ENCODE measurements at regions not wholly inside any gene's neighbourhood (a gene's known extent, or its start where the extent isn't known, plus 50 kb on each side); places are given as distances from the start of the nearest gene placed in this dataset.

DNA sequence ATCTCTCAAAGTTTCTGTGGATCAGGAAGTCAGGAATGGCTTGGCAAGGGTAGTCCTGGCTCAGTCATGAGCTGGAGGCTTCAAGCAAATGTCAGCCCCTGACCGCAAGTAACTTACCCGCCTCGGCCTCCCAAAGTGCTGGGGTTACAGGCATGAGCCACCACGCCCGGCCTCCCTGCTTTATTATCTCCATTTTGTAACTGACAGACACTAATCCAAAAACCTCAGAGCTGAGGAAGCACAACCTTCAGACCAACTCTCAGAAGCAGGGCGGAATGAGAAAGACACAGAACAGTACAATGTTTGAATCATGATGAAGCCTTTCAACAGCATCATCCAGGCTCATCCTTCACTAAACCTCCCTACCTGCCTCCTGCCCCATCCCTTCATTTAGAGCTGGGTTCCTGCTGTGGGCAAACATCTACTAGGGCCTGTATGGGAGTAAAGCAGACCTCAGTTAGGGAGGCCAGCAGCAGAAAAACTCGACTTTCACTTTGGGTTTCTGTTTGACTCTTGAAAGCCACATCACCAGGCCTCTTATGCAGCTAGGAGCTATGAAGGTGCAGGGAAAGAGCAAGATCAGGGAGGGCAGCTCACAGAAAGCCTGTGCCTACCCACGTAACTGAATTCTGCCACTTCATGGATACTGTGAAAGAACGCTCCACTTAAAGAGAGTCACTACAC lies 84.4 kb upstream of the RAB4A start:
- WGBS (ENCODE audit: low lambda C conversion rate, missing lambda C conversion rate), result 94% methylated on average over 9 of the region's 9 CpGs
- Histone ChIP-seq H3K27me3 (no peaks in the 10 kb centered on the region), H3K36me3 (replicated peaks; ENCODE audit: insufficient read depth, low read depth) (no peaks in the 10 kb centered on the region), H3K4me2 (no peak overlapping the region), H3K9me3 (ENCODE audit: low read depth) (no peaks in the 10 kb centered on the region), H3K4me3 (no peak overlapping the region), H3K9me2 (replicated peaks; ENCODE audit: insufficient read depth) (no peaks in the 10 kb centered on the region), H3K27ac (no peak overlapping the region), H2AFZ (no peak overlapping the region), H3K4me1 (ENCODE audit: insufficient read depth) (peaks cover 3% of the 10 kb centered on the region), H4K20me1 (ENCODE audit: insufficient read depth, poor library complexity, severe bottlenecking) (no peaks in the 10 kb centered on the region), H3K79me2 (no peaks in the 10 kb centered on the region)
- no peak for DNase-seq (ENCODE audit: low spot score)
- TF ChIP-seq EZH2 (IDR thresholded peaks at IDR 0.05; ENCODE audit: borderline replicate concordance) (no peak), EZH2phosphoT487 (IDR thresholded peaks at IDR 0.05; ENCODE audit: low read depth, severe bottlenecking, unreplicated experiment) (no peak)
- TF ChIP-seq, protein P1, sequence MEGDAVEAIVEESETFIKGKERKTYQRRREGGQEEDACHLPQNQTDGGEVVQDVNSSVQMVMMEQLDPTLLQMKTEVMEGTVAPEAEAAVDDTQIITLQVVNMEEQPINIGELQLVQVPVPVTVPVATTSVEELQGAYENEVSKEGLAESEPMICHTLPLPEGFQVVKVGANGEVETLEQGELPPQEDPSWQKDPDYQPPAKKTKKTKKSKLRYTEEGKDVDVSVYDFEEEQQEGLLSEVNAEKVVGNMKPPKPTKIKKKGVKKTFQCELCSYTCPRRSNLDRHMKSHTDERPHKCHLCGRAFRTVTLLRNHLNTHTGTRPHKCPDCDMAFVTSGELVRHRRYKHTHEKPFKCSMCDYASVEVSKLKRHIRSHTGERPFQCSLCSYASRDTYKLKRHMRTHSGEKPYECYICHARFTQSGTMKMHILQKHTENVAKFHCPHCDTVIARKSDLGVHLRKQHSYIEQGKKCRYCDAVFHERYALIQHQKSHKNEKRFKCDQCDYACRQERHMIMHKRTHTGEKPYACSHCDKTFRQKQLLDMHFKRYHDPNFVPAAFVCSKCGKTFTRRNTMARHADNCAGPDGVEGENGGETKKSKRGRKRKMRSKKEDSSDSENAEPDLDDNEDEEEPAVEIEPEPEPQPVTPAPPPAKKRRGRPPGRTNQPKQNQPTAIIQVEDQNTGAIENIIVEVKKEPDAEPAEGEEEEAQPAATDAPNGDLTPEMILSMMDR (IDR thresholded peaks at IDR 0.05; ENCODE audit: poor library complexity), result no peak

DNA sequence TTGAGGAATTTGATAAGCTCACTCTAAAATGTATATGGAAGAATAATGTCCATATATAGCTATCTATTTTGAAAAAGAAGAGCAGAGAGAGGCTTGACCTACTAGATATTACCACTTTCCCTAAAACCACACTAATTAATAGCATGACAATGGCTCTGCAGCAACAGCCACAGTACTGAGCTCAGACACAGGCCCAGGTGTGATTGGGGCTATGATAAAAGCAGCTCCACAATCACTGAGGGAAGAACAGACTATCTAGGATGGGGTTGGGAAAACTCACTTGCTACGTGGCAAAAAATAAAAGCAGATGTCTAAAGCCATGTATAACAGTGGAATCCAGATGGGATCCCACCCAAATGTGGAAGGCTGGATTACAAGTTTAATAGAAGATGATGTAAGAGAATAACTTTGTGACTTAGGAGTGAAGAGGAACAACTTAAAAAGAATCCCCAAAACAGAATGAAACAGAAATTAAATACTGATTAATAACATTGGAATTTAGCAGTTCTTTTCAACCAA lies 80.8 kb upstream of the RAB4A start:
- H3K36me3 ChIP-seq (replicated peaks; ENCODE audit: insufficient read depth, low read depth), result no peaks in the 10 kb centered on the region
- TF ChIP-seq EZH2 (IDR thresholded peaks at IDR 0.05; ENCODE audit: borderline replicate concordance), result no peak
- no peak for TF ChIP-seq EZH2phosphoT487 (IDR thresholded peaks at IDR 0.05; ENCODE audit: low read depth, severe bottlenecking, unreplicated experiment)
- TF ChIP-seq, protein P1 (IDR thresholded peaks at IDR 0.05; ENCODE audit: poor library complexity), result no peak
- 63% methylated on average over 1 of the region's 1 CpG for WGBS (ENCODE audit: low lambda C conversion rate, missing lambda C conversion rate)
- no peaks in the 10 kb centered on the region for H3K27me3 ChIP-seq
- H3K79me2 ChIP-seq, result no peaks in the 10 kb centered on the region
- H2AFZ ChIP-seq, result no peak overlapping the region
- H3K27ac ChIP-seq, result no peak overlapping the region
- DNase-seq (ENCODE audit: low spot score), result no peak
- no peaks in the 10 kb centered on the region for H3K9me2 ChIP-seq (replicated peaks; ENCODE audit: insufficient read depth)
- no peaks in the 10 kb centered on the region for H3K4me1 ChIP-seq (ENCODE audit: insufficient read depth)
- H3K4me3 ChIP-seq, result no peak overlapping the region
- H4K20me1 ChIP-seq (ENCODE audit: insufficient read depth, poor library complexity, severe bottlenecking), result no peaks in the 10 kb centered on the region
- H3K9me3 ChIP-seq (ENCODE audit: low read depth), result no peaks in the 10 kb centered on the region
- H3K4me2 ChIP-seq, result no peak overlapping the region

DNA sequence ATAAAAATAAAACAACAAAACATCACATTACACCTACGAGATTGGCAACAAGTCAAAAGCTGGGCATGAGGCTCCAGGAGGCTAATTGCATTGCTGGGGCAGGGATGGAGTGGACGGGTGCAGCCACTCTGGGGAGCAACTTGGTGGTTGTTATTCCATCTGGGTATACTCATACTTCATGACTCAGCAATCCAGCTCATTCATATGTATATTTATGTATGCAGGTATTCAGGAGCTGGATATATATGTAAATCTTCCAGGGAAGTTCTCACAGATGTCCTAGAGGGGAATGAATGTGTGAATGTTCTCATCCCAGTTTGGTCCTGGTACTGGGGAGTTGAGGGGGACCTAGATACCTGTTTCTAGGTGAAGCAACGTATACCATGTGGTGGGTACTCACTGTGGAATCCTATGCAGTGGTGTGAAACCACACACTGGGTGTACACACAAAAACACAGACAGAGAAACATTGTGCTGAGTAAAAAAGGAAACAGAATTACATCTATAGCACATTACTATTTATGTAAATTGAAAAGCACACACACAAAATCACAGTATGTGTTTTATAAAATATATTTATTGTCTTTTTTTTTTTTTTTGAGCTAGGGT lies 79.7 kb upstream of the RAB4A start:
- Histone ChIP-seq H3K27ac (no peak overlapping the region), H3K79me2 (no peaks in the 10 kb centered on the region), H3K36me3 (replicated peaks; ENCODE audit: insufficient read depth, low read depth) (no peaks in the 10 kb centered on the region), H3K4me2 (no peak overlapping the region), H4K20me1 (ENCODE audit: insufficient read depth, poor library complexity, severe bottlenecking) (no peaks in the 10 kb centered on the region), H3K4me3 (no peak overlapping the region), H3K9me2 (replicated peaks; ENCODE audit: insufficient read depth) (no peaks in the 10 kb centered on the region), H3K9me3 (ENCODE audit: low read depth) (no peaks in the 10 kb centered on the region), H3K27me3 (no peaks in the 10 kb centered on the region), H2AFZ (no peak overlapping the region), H3K4me1 (ENCODE audit: insufficient read depth) (no peaks in the 10 kb centered on the region)
- no peak for TF ChIP-seq EZH2 (IDR thresholded peaks at IDR 0.05; ENCODE audit: borderline replicate concordance)
- TF ChIP-seq, protein P1 (IDR thresholded peaks at IDR 0.05; ENCODE audit: poor library complexity), result no peak
- TF ChIP-seq EZH2phosphoT487 (IDR thresholded peaks at IDR 0.05; ENCODE audit: low read depth, severe bottlenecking, unreplicated experiment), result no peak
- DNase-seq (ENCODE audit: low spot score), result no peak
- WGBS (ENCODE audit: low lambda C conversion rate, missing lambda C conversion rate), result 86% methylated on average over 3 of the region's 3 CpGs

All from hepatocyte (in vitro differentiated cells).